ENCODE measurements at regions not wholly inside any gene's neighbourhood (a gene's known extent, or its start where the extent isn't known, plus 50 kb on each side); places are given as distances from the start of the nearest gene placed in this dataset.

- H3K18ac ChIP-seq (ENCODE audit: low read depth, low read length): no peak overlapping the region
- H3K4me3 ChIP-seq (ENCODE audit: insufficient read depth, low read depth, low read length): no peak overlapping the region
- H2BK20ac ChIP-seq (ENCODE audit: low read depth, low read length): no peak overlapping the region
- H2AK5ac ChIP-seq (ENCODE audit: low read depth, low read length): no peak overlapping the region
- H3K23ac ChIP-seq (ENCODE audit: low read depth, low read length): no peak overlapping the region
- POLR2A ChIA-PET (ENCODE audit: unreplicated experiment): no interaction called here
- peaks cover 3% of the 10 kb centered on the region; the same call in 1 of the 2 replicates for H3K9me3 ChIP-seq (ENCODE audit: control insufficient read depth, insufficient read depth, low read length)
- H3K4me1 ChIP-seq (ENCODE audit: control insufficient read depth, insufficient read depth, low read length): no peaks in the 10 kb centered on the region
- TF ChIP-seq MXI1 (IDR thresholded peaks at IDR 0.05; ENCODE audit: borderline replicate concordance, low read depth, low read length) (no peak), RFX5 (IDR thresholded peaks at IDR 0.05; ENCODE audit: low read depth, low read length) (no peak), USF2 (IDR thresholded peaks at IDR 0.05; ENCODE audit: low read depth, low read length) (no peak), CTCF (conservative IDR thresholded peaks at IDR 0.05; ENCODE audit: low read depth, low read length) (no peak), RCOR1 (IDR thresholded peaks at IDR 0.05; ENCODE audit: insufficient replicate concordance, low read length) (no peak)
- H3K9ac ChIP-seq (ENCODE audit: low read depth, low read length): no peak overlapping the region
- H2AK9ac ChIP-seq (replicated peaks; ENCODE audit: low read depth, low read length, poor library complexity): no peak overlapping the region
- intact Hi-C loops (cut with micrococcal nuclease): no loop called here
- no peaks in the 10 kb centered on the region for H4K20me1 ChIP-seq (ENCODE audit: insufficient read depth, low read length)
- no peak overlapping the region for H3K27ac ChIP-seq (ENCODE audit: insufficient read depth, low read length)
- no peak overlapping the region for H2AFZ ChIP-seq (replicated peaks; ENCODE audit: low read length, poor library complexity)
- DNase-seq (no peak), ATAC-seq (ENCODE audit: low read depth) (no peak)
- CTCF ChIA-PET: no interaction called here
- H3K56ac ChIP-seq (ENCODE audit: extremely low read depth, insufficient read depth, low read length): no peak overlapping the region
- H2BK5ac ChIP-seq (ENCODE audit: low read depth, low read length, poor library complexity, severe bottlenecking): no peak overlapping the region
- no peaks in the 10 kb centered on the region for H3K27me3 ChIP-seq (ENCODE audit: control insufficient read depth, insufficient read depth, low read length)
- H3K4ac ChIP-seq (ENCODE audit: low read depth, low read length): no peak overlapping the region
- in situ Hi-C loops (cut with MboI; ENCODE audit: low sequenced_read_pairs): no loop called here
- no peak overlapping the region for H3K4me2 ChIP-seq (ENCODE audit: low read depth, low read length)
- no peak overlapping the region for H4K5ac ChIP-seq (ENCODE audit: low read depth, low read length)
- H3K36me3 ChIP-seq (ENCODE audit: control insufficient read depth, insufficient read depth, low read length): no peaks in the 10 kb centered on the region
- H3K9me1 ChIP-seq (ENCODE audit: insufficient read depth, low read length): no peaks in the 10 kb centered on the region
- dilution Hi-C loops (cut with HindIII; ENCODE audit: low sequenced_read_pairs, unreplicated experiment): no loop called here
- no peak overlapping the region for H4K91ac ChIP-seq (ENCODE audit: insufficient read depth, low read depth, low read length)
- H4K8ac ChIP-seq (ENCODE audit: low read depth in 2 of 2, low read length in 2 of 2): no peak overlapping the region
- BruUV-seq (replicated peaks): no TSS peak
- H2BK120ac ChIP-seq (ENCODE audit: low read depth, low read length): no peak overlapping the region
- no peaks in the 10 kb centered on the region for H3K79me1 ChIP-seq (ENCODE audit: low read depth in 1 of 2, low read length in 2 of 2)
- no CpG with 5 or more reads among the region's 5 CpGs for WGBS, 2 experiments (ENCODE audit: extremely low coverage in 2 of 2, insufficient read length in 1 of 2)
- no peak overlapping the region for H3K14ac ChIP-seq (replicated peaks; ENCODE audit: low read depth, low read length)
- H2BK15ac ChIP-seq (ENCODE audit: low read depth, low read length): no peak overlapping the region
Observed at GRCh38 chr10:20454331-20454730, 442.8 kb downstream of the NEBL start.

Data from IMR-90 (cell line).